Ovary (tissue), 7 donors: ENCODE measurements at regions not wholly inside any gene's neighbourhood (a gene's known extent, or its start where the extent isn't known, plus 50 kb on each side); places are given as distances from the start of the nearest gene placed in this dataset.
"Not testable (repeated sequence)": the region's sequence is repeated elsewhere in the genome, so short reads cannot be mapped to it uniquely, and the experiment has no call there.

ENCODE experiments used
- DNase-seq, 5 donors: peaks; one replicate each; pipeline ENCODE4 v3.0.0-alpha.2; 2019 to 2020
- H3K27ac ChIP-seq, 2 donors: fragments of 200-600 bp; one replicate each; pipeline versions ENCODE4 v1.5.1 to v1.8.0; 2019 to 2022
- H3K27me3 ChIP-seq: fragments of 200-600 bp; one replicate; pipeline ENCODE4 v1.8.0; 2022
- H3K36me3 ChIP-seq: fragments of 200-600 bp; sonication (generic); one replicate; pipeline ENCODE4 v1.5.1; 2019
- H3K4me1 ChIP-seq: one replicate; pipeline ENCODE4 v1.8.1; 2013; ENCODE audit warnings: mild to moderate bottlenecking, moderate library complexity; ENCODE audit not compliant: insufficient read depth
- H3K4me3 ChIP-seq: fragments of 200-600 bp; sonication (generic); one replicate; pipeline ENCODE4 v1.5.1; 2017
- H3K9me3 ChIP-seq, 2 donors: fragments of 200-600 bp in 1 of 2; sonication (generic) in 1 of 2; one replicate each; pipeline versions ENCODE4 v1.5.1 to v1.8.1; 2013 to 2019; ENCODE audit warnings: mild to moderate bottlenecking in 1 of 2, moderate library complexity in 1 of 2
- EP300 ChIP-seq: sonication (generic); formaldehyde crosslinking; IDR thresholded peaks from one replicate; pipeline ENCODE4 v1.6.1; 2017; ENCODE audit warnings: antibody characterized with exemption
- POLR2A ChIP-seq: fragments of 450-650 bp; IDR thresholded peaks from one replicate; pipeline ENCODE4 v1.6.1; 2017; ENCODE audit warnings: antibody characterized with exemption, mild to moderate bottlenecking, moderate library complexity
- WGBS, 3 donors: extraction: QIAGEN DNeasy Blood & Tissue Kit in 1 of 3; methylation state at CpG; one replicate each; pipeline versions ENCODE4 v1.1.5 to v1.1.7; 2013 to 2017; 5-methylcytosine and 5-hydroxymethylcytosine counted together
- intact Hi-C, 4 donors: fragments of 100-400 bp; cut with DNase I; formaldehyde crosslinking; loops; one replicate each; pipeline versions ENCODE4 v1.11.0 to v1.15.1; 2022 to 2023
- TF ChIP-seq, protein P1 (sequence below), 3 donors: fragments of 450-650 bp in 2 of 3; fragments of 200-600 bp in 1 of 3; IDR thresholded peaks; one replicate each; pipeline versions ENCODE4 v1.5.1 to v1.8.0; 2016 to 2022; ENCODE audit warnings: antibody characterized with exemption in 3 of 3, mild to moderate bottlenecking in 1 of 3
- donor health status: DM: no; HTN: no; CAD: no; lungs with moderate emphysema.
- donor health status: DM: no; HTN: no; CAD: no.
- donor health status: Bipolar disorder and iron deficiency.
- donor health status: DM: no; HTN: no; CAD: no.
- donor health status: DM: yes; HTN: yes; CAD: no.

- intact Hi-C loops, result no loop called here
- Histone ChIP-seq H3K4me1 (no peaks in the 10 kb centered on the region), H3K36me3 (no peaks in the 10 kb centered on the region), H3K9me3 (peaks cover 0 to 4% of the 10 kb centered on the region in 2 donors), H3K4me3 (no peak overlapping the region), H3K27ac (no peak overlapping the region), H3K27me3 (no peaks in the 10 kb centered on the region)
- DNase-seq, result no peak
- TF ChIP-seq EP300, result no peak
- TF ChIP-seq, protein P1, sequence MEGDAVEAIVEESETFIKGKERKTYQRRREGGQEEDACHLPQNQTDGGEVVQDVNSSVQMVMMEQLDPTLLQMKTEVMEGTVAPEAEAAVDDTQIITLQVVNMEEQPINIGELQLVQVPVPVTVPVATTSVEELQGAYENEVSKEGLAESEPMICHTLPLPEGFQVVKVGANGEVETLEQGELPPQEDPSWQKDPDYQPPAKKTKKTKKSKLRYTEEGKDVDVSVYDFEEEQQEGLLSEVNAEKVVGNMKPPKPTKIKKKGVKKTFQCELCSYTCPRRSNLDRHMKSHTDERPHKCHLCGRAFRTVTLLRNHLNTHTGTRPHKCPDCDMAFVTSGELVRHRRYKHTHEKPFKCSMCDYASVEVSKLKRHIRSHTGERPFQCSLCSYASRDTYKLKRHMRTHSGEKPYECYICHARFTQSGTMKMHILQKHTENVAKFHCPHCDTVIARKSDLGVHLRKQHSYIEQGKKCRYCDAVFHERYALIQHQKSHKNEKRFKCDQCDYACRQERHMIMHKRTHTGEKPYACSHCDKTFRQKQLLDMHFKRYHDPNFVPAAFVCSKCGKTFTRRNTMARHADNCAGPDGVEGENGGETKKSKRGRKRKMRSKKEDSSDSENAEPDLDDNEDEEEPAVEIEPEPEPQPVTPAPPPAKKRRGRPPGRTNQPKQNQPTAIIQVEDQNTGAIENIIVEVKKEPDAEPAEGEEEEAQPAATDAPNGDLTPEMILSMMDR (IDR thresholded peaks at IDR 0.05), result no peak
- no peak for TF ChIP-seq POLR2A
These were observed 67.2 kb downstream of the BUB3 start for GRCh38 chr10:123221418-123221817.

- no peak overlapping the region for H3K27ac ChIP-seq
- no peak for TF ChIP-seq EP300
- TF ChIP-seq POLR2A, result no peak
- TF ChIP-seq, protein P1 (IDR thresholded peaks at IDR 0.05), result no peak
- no peaks in the 10 kb centered on the region for H3K36me3 ChIP-seq
- WGBS, 3 donors, result 64 to 89% (median 79%) methylated on average over 4 of the region's 4 CpGs
- no peaks in the 10 kb centered on the region for H3K4me1 ChIP-seq
- no peaks in the 10 kb centered on the region for H3K27me3 ChIP-seq
- H3K4me3 ChIP-seq, result no peak overlapping the region
- intact Hi-C loops, result no loop called here
- H3K9me3 ChIP-seq, result peaks cover 0 to 4% of the 10 kb centered on the region in 2 donors
- DNase-seq, result no peak
These were observed 68.6 kb downstream of the BUB3 start for GRCh38 chr10:123222832-123223231.

GRCh38 chr10:123227706-123228105 is 73.5 kb downstream of the BUB3 start:
- no peak for DNase-seq
- Histone ChIP-seq H3K36me3 (no peaks in the 10 kb centered on the region), H3K4me1 (no peaks in the 10 kb centered on the region), H3K4me3 (no peak overlapping the region), H3K9me3 (peaks cover 0 to 4% of the 10 kb centered on the region in 2 donors), H3K27me3 (no peaks in the 10 kb centered on the region), H3K27ac (no peak overlapping the region)
- intact Hi-C loops, result no loop called here
- TF ChIP-seq, protein P1 (IDR thresholded peaks at IDR 0.05), result no peak
- WGBS, 3 donors, result 71 to 95% (median 75%) methylated on average over 2 of the region's 2 CpGs

DNA sequence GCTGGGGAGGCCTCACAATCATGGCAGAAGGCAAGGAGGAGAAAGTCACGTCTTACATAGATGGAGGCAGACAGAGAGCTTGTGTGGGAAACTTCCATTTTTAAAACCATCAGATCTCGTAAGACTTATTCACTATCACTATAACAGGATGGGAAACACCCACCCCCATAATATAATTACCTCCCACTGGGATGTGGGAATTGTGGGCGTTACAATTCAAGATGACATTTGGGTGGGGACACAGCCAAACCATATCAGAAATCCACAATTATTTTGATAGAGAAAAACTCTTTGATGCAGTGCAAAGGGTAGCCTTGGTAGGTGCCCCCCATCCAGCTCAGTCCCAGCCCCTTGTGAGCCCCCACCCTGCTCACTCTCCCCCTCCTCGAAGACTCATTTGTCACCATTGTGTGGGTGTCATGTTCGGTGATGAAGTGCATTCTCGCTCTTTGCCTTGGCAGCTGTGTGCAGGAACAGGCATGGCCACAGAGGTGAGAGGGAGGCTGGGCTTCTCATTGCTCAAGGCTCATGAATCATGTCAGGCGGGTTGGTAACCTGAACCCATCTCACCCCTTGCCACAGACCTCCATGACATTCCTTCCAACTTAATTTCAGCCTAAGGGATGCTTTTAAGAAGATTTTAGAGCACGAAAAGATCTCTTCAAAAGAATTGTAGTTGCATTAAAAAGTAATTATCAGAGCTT is 75.9 kb downstream of the BUB3 start:
- H3K9me3 ChIP-seq, result peaks cover 0 to 5% of the 10 kb centered on the region in 2 donors
- 49 to 59% (median 59%) methylated on average over 8 of the region's 8 CpGs for WGBS, 3 donors
- intact Hi-C loops, result no loop called here
- no peak for DNase-seq
- H3K36me3 ChIP-seq, result no peaks in the 10 kb centered on the region
- no peak overlapping the region for H3K27ac ChIP-seq
- TF ChIP-seq EP300 (no peak), POLR2A (no peak)
- TF ChIP-seq, protein P1 (IDR thresholded peaks at IDR 0.05), result no peak
- H3K4me1 ChIP-seq, result no peaks in the 10 kb centered on the region
- H3K27me3 ChIP-seq, result no peaks in the 10 kb centered on the region
- H3K4me3 ChIP-seq, result no peak overlapping the region

DNA sequence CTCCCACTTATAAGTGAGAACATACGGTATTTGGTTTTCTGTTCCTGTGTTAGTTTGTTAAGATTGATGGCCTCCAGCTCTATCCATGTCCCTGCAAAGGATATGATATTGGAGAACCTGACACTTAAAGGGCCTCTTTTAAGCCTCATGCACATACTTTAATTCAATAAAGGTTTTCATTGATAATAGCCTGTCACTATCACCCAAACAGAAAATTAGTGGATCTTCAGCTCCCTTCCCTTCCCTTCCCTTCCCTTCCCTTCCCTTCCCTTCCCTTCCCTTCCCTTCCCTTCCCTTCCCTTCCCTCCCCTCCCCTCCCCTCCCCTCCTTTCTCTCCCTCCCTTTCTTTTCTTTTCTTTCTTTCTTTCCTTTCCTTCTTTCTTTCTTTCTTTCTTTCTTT is 78.7 kb downstream of the BUB3 start:
- H3K27ac ChIP-seq, H3K4me1 ChIP-seq, H3K27me3 ChIP-seq, H3K36me3 ChIP-seq, intact Hi-C loops, H3K4me3 ChIP-seq, H3K9me3 ChIP-seq, DNase-seq: not testable (repeated sequence)
- 76 to 90% (median 79%) methylated on average over 1 of the region's 1 CpG for WGBS, 3 donors

DNA sequence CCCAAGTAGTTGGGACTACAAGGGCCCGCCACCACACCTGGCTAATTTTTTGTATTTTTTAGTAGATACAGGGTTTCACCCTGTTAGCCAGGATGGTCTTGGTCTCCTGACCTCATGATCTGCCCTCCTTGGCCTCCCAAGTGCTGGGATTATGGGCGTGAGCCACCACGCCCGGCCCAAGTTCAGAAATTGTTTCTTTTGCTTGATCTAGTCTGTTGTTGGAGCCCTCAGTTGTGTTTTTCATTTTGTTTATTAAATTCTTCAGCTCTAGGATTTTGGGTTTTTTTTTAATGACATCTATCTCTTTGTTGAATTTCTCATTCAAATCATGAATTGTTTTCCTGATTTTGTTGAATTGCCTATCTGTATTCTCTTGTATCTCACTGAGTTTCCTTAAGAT is 80.8 kb downstream of the BUB3 start:
- H3K27me3 ChIP-seq, H3K9me3 ChIP-seq, DNase-seq, H3K36me3 ChIP-seq, H3K4me3 ChIP-seq, H3K27ac ChIP-seq, H3K4me1 ChIP-seq: not testable (repeated sequence)
- intact Hi-C loops, result loop anchor here in 1 of 4 donors (5.0 kb wide), 1 partner anchor 272 kb away; no protein-coding TSS in a partner anchor
- WGBS, 3 donors, result 97 to 98% (median 98%) methylated on average over 4 of the region's 4 CpGs
